ENCODE measurements at regions not wholly inside any gene's neighbourhood (a gene's known extent, or its start where the extent isn't known, plus 50 kb on each side); places are given as distances from the start of the nearest gene placed in this dataset.
A peak's percentile ranks its signal among the peaks of the same experiment; 100 is the strongest.

DNA sequence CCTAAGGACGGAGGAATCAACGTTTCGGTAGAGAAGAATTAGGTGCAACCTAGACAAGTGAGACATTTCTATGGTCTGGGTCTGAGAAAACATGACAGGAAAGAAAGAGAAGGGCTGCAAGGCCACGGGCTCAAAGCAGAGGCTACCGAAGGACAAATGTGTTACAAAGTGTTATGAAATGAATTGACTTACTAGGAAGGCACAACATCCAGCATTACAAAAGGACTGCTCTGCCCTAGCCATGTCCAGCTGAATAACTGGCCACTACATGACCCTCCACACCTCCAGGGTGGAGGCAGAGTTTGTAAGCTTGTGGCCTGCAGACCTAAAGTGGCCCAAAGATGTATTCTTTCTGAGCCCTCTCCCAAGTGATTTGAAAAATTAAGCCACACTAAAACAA, 133.6 kb downstream of the GDAP2 start:
- 0% methylated on average over 5 of the region's 5 CpGs for WGBS (ENCODE audit: insufficient coverage, low coverage, missing lambda C conversion rate)
- intact Hi-C loops (cut with micrococcal nuclease): no loop called here
- Histone ChIP-seq H3K79me2 (ENCODE audit: control insufficient read depth, insufficient read depth, low read length) (no peaks in the 10 kb centered on the region), H3K27ac (ENCODE audit: extremely low read depth, low read depth, low read length) (no peak overlapping the region), H2AFZ (ENCODE audit: low read depth, low read length) (no peak overlapping the region), H4K20me1 (replicated peaks; ENCODE audit: control insufficient read depth, insufficient read depth, low read length) (no peaks in the 10 kb centered on the region), H3K4me2 (ENCODE audit: insufficient read depth, low read length) (no peak overlapping the region), H3K9me1 (ENCODE audit: control insufficient read depth, insufficient read depth, low read length) (no peaks in the 10 kb centered on the region), H3K9ac (ENCODE audit: insufficient read depth in 1 of 2, low read depth in 2 of 2, low read length in 2 of 2) (no peak overlapping the region), H3K27me3 (ENCODE audit: control insufficient read depth in 2 of 2, insufficient read depth in 2 of 2, low read length in 2 of 2) (peaks cover 5 to 7% of the 10 kb centered on the region in 2 experiments; a peak in 4 of 5 replicates), H3K9me3 (replicated peaks; ENCODE audit: control insufficient read depth, insufficient read depth, low read depth, low read length) (no peaks in the 10 kb centered on the region), H3K36me3 (ENCODE audit: control insufficient read depth, insufficient read depth, low read length) (no peaks in the 10 kb centered on the region), H3K4me3 (no peak overlapping the region), H3K4me1 (replicated peaks in 1 of 2; ENCODE audit: control insufficient read depth in 2 of 2, insufficient read depth in 2 of 2, low read length in 2 of 2) (no peaks in the 10 kb centered on the region)
- BruUV-seq (replicated peaks): no TSS peak
- FAIRE-seq: peak; percentile 40
- in situ Hi-C loops (cut with MboI): no loop called here
- TF ChIP-seq, protein P1, sequence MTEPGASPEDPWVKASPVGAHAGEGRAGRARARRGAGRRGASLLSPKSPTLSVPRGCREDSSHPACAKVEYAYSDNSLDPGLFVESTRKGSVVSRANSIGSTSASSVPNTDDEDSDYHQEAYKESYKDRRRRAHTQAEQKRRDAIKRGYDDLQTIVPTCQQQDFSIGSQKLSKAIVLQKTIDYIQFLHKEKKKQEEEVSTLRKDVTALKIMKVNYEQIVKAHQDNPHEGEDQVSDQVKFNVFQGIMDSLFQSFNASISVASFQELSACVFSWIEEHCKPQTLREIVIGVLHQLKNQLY (CRISPR knock-in tag; conservative IDR thresholded peaks at IDR 0.05): no peak
- TF ChIP-seq TRIM24 (IDR thresholded peaks at IDR 0.05) (no peak), CREB1 (IDR thresholded peaks at IDR 0.05) (no peak), CREB1 (CRISPR knock-in tag; IDR thresholded peaks at IDR 0.05) (no peak), MEIS2 (IDR thresholded peaks at IDR 0.05; ENCODE audit: partially characterized antibody) (no peak), EZH2 (IDR thresholded peaks at IDR 0.05; ENCODE audit: borderline replicate concordance, low read depth, low read length) (no peak), SUPT5H (IDR thresholded peaks at IDR 0.05) (no peak), NR2C2 (CRISPR knock-in tag; IDR thresholded peaks at IDR 0.05) (no peak), NR2C2 (tag; IDR thresholded peaks at IDR 0.05) (no peak), NFYB (IDR thresholded peaks at IDR 0.05; ENCODE audit: extremely low read depth, insufficient read length) (no peak), ZNF766 (CRISPR knock-in tag; conservative IDR thresholded peaks at IDR 0.05) (no peak), PTTG1 (tag; IDR thresholded peaks at IDR 0.05; ENCODE audit: low read depth) (no peak)
- DNase-seq (ENCODE audit: extremely low read depth in 1 of 4, low spot score in 3 of 4): no peak
- POLR2A ChIA-PET: no interaction called here
- no peak for ATAC-seq
- CTCF ChIA-PET (ENCODE audit: low intra/inter-chr PET ratio): no interaction called here
